ENCODE measurements at regions not wholly inside any gene's neighbourhood (a gene's known extent, or its start where the extent isn't known, plus 50 kb on each side); places are given as distances from the start of the nearest gene placed in this dataset.

DNA sequence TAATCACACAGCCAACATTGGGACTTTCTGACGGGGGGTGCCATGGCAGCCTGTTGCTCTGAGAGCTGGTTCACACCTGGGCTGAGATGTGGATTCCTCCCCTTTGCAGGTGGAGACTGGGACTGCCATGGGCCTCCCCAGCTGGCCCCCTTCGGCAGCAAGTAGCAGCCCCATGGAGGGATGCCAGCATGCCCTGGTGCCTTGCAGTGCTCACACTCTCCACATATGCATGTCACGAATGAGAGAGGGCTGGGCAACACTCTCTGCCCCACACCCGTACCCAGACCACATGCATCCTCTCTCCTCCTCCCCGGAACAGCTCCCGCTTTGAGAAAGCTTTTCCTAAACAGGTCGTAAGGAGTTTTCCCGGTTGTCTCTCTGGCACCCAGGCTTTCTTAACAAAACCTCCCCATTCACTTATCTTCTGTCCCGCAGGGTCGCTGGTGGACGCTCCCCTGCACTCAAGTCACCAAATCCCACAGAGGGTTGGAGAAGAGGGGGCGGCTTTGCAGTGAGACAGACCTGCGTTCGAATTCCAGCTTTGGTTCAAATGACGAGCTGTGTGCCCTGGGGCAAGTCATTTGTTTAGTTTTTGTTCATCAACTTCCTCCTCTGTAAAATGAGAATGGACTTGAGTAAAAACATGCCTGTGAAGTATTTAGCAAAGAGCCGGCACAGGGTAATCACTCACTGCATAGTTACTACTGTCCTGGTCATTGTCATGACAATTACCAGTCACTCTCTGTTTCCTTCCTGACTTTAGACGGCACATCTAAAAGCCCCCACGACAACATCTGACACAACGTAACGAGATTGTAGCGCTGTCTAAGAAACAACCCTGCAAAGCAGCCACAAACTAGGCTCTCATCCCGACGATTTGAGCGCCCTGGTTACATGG, 231.3 kb upstream of the B3GAT1 start:
- peak in 1 of 2 experiments; percentile 87 for DNase-seq (ENCODE audit: low read depth in 1 of 2, low spot score in 1 of 2)
- no peak for TF ChIP-seq JUND (IDR thresholded peaks at IDR 0.05; ENCODE audit: low read depth)
- in situ Hi-C loops (cut with HindIII; ENCODE audit: low pct_unique_long_range_greater_than_20kb, low sequenced_read_pairs): no loop called here

GRCh38 chr11:134642206-134642605, 230.2 kb upstream of the B3GAT1 start:
- no peak for TF ChIP-seq JUND (IDR thresholded peaks at IDR 0.05; ENCODE audit: low read depth)
- in situ Hi-C loops (cut with HindIII; ENCODE audit: low pct_unique_long_range_greater_than_20kb, low sequenced_read_pairs): no loop called here
- no peak for DNase-seq (ENCODE audit: low read depth in 1 of 2, low spot score in 1 of 2)

- in situ Hi-C loops (cut with HindIII; ENCODE audit: low pct_unique_long_range_greater_than_20kb, low sequenced_read_pairs): no loop called here
- TF ChIP-seq JUND (IDR thresholded peaks at IDR 0.05; ENCODE audit: low read depth): no peak
- DNase-seq (ENCODE audit: low read depth in 1 of 2, low spot score in 1 of 2): no peak
Measured at GRCh38 chr11:134640971-134641968, 229.2 kb upstream of the B3GAT1 start.

DNA sequence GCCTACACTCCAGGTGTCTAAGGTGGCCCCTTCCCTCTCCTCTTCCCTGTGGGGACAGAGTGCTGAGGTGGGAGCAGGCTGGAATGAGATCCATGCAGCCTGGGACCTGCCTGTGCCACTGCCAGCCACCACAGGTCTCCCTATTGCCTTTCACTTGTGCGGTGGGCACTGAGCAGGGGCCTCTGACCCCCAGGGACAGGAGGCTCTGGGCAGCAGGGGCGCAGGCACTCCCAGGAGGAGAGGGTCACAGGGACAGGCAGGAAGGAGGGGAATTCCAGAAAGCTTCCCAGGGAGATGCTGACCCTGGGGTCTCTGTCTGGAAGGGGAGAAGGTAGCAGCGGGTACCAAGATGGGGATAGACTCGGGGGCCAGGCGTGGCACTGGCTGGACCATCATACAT, 228.5 kb upstream of the B3GAT1 start:
- no peak for TF ChIP-seq JUND (IDR thresholded peaks at IDR 0.05; ENCODE audit: low read depth)
- in situ Hi-C loops (cut with HindIII; ENCODE audit: low pct_unique_long_range_greater_than_20kb, low sequenced_read_pairs): no loop called here
- DNase-seq (ENCODE audit: low read depth in 1 of 2, low spot score in 1 of 2): no peak

- DNase-seq (ENCODE audit: low read depth in 1 of 2, low spot score in 1 of 2): peak; percentile 69 to 97
- no peak for TF ChIP-seq JUND (IDR thresholded peaks at IDR 0.05; ENCODE audit: low read depth)
- in situ Hi-C loops (cut with HindIII; ENCODE audit: low pct_unique_long_range_greater_than_20kb, low sequenced_read_pairs): no loop called here
Measured at GRCh38 chr11:134639586-134640330, 227.7 kb upstream of the B3GAT1 start.

DNA sequence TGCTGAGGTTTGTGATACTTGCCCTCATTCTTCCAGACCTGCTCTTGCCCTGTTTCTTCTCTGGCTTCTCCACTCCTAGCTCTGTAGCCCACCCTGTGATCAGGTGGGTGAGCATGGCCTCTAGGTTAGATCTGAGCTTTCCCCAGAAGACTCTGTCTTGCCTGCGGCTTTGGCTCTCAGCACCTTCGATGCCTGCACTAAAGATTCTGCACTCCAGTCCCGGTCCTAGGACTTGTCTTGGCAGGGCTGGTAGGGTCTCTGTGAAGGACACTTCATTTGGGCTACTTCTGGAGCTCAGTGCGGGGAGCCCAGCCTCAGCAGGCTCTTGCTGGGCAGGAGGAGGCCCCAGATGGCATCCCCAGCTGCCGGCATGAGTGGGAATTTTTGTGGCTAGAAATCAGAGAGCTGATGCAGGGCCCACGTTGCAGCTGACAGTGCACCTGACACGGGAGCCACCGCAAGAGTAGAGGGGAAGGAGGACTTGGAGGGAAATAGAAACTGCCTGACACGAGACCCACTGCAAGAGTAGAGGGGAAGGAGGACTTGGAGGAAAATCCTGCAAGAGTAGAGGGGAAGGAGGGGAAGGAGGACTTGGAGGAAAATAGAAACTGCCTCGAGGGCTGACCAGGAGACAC, 226.9 kb upstream of the B3GAT1 start:
- TF ChIP-seq JUND (IDR thresholded peaks at IDR 0.05; ENCODE audit: low read depth): no peak
- in situ Hi-C loops (cut with HindIII; ENCODE audit: low pct_unique_long_range_greater_than_20kb, low sequenced_read_pairs): no loop called here

DNA sequence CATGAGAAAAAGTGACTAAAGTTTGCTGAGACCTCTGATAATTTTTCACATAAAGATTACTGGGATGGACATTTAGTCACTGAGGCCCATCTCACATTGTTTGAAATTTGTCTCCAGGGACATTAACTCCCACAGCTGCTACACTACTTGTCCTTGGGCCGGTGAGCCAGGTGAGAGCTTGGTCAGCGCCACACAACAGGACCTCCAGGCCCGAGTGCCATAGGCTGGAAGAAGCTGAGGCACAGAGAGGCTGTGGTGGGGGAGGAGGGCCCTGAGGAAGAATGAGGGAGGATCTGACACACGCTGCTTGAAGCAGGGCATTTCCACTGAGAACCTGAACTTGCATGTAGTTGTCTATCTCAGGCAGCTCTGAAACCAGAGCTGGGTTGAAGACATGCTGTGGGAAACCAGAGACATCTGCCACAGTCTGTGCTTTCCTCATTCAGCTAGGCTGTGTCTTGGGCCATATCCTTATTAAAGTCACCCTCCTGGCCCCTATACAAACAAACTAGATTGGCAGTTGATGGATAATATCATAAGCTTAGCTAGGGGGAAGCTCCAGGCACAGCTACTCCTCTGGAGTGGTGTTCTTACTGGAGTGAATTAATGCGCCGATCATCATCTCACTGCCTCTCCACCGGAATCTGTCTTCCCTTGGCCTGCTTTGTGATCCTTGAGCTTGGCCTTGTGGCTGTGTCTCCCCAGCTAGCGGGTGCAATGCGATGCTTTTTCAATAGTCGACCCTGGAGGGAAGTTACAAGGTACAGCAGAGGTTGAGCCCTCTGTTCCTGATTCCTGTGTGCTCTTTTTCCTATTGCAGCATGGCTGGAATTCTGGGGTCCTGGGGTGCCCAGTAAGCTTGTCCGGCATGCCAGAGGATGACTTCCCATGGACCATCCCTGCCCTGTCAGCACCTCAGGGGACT, 225.3 kb upstream of the B3GAT1 start:
- in situ Hi-C loops (cut with HindIII; ENCODE audit: low pct_unique_long_range_greater_than_20kb, low sequenced_read_pairs): no loop called here
- no peak for DNase-seq (ENCODE audit: low read depth in 1 of 2, low spot score in 1 of 2)
- no peak for TF ChIP-seq JUND (IDR thresholded peaks at IDR 0.05; ENCODE audit: low read depth)

More for the DNA sequence above, 226.9 kb upstream of the B3GAT1 start:
- DNase-seq (ENCODE audit: low read depth in 1 of 2, low spot score in 1 of 2): no peak

- no peak for TF ChIP-seq JUND (IDR thresholded peaks at IDR 0.05; ENCODE audit: low read depth)
- no peak for DNase-seq (ENCODE audit: low read depth in 1 of 2, low spot score in 1 of 2)
- in situ Hi-C loops (cut with HindIII; ENCODE audit: low pct_unique_long_range_greater_than_20kb, low sequenced_read_pairs): no loop called here
Measured at GRCh38 chr11:134636071-134636470, 224.0 kb upstream of the B3GAT1 start.

GRCh38 chr11:134634897-134635831, 223.1 kb upstream of the B3GAT1 start:
- DNase-seq (ENCODE audit: low read depth in 1 of 2, low spot score in 1 of 2): peak; percentile 69 to 84
- in situ Hi-C loops (cut with HindIII; ENCODE audit: low pct_unique_long_range_greater_than_20kb, low sequenced_read_pairs): no loop called here
- no peak for TF ChIP-seq JUND (IDR thresholded peaks at IDR 0.05; ENCODE audit: low read depth)

- no peak for DNase-seq (ENCODE audit: low read depth in 1 of 2, low spot score in 1 of 2)
- no peak for TF ChIP-seq JUND (IDR thresholded peaks at IDR 0.05; ENCODE audit: low read depth)
- in situ Hi-C loops (cut with HindIII; ENCODE audit: low pct_unique_long_range_greater_than_20kb, low sequenced_read_pairs): no loop called here
Measured at GRCh38 chr11:134633276-134633675, 221.2 kb upstream of the B3GAT1 start.
